Fibroblast of lung (primary cell): ENCODE measurements at regions not wholly inside any gene's neighbourhood (a gene's known extent, or its start where the extent isn't known, plus 50 kb on each side); places are given as distances from the start of the nearest gene placed in this dataset.

ENCODE experiments used
- CTCF ChIP-seq, 2 donors: IDR thresholded peaks in 1 of 2; conservative IDR thresholded peaks in 1 of 2; 1 replicate in 1 of 2; 2 replicates in 1 of 2; pipeline ENCODE4 v1.5.1; 2011 to 2012; ENCODE audit warnings: low read length in 2 of 2, control low read depth in 1 of 2, inconsistent platforms in 1 of 2, low read depth in 1 of 2, mild to moderate bottlenecking in 1 of 2
- EZH2 ChIP-seq: IDR thresholded peaks from 2 replicates; pipeline ENCODE4 v1.5.1; 2012; ENCODE audit warnings: low read length, control low read depth, mild to moderate bottlenecking; ENCODE audit errors: missing control alignments

GRCh38 chr1:116276532-116276931, 96.5 kb upstream of the ATP1A1 start:
- TF ChIP-seq CTCF (conservative IDR thresholded peaks at IDR 0.05 in 1 of 2, IDR thresholded peaks at IDR 0.05 in 1 of 2; ENCODE audit: low read depth in 1 of 2, low read length in 2 of 2): no peak
- no peak for TF ChIP-seq EZH2
